GM19395 (cell line): ENCODE measurements at regions not wholly inside any gene's neighbourhood (a gene's known extent, or its start where the extent isn't known, plus 50 kb on each side); places are given as distances from the start of the nearest gene placed in this dataset.

Source experiments
- ATAC-seq: cut with Tn5 transposase; IDR thresholded peaks from one replicate; pipeline ENCODE4 v1.9.1; 2021; ENCODE audit warnings: mild to moderate bottlenecking, moderate library complexity; ENCODE audit not compliant: unreplicated experiment

DNA sequence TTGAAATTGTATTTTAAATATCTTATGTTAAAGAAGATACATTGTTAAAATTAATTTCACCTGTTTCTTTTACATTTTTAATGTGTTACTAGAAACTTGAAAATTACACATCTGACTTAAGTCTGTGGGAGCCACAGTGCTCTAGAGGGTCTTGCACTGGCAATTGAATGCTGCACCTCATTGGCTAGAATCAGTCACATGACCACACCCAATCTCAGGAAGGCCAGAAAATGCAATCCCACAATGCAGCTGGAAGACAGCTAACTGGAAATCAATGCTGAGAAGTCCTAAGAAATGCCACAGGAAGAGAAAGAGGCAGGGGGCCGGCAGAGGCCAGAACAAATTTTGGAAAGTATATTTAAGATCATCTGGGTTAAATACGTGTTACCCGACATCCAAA is 189.2 kb upstream of the POU3F3 start:
- ATAC-seq = no peak

GRCh38 chr2:104668631-104669030 is 185.3 kb upstream of the POU3F3 start:
- no peak for ATAC-seq

- no peak for ATAC-seq
Measured at GRCh38 chr2:104673225-104673624, 180.7 kb upstream of the POU3F3 start.

GRCh38 chr2:104678181-104678580 is 175.7 kb upstream of the POU3F3 start:
- ATAC-seq = no peak

DNA sequence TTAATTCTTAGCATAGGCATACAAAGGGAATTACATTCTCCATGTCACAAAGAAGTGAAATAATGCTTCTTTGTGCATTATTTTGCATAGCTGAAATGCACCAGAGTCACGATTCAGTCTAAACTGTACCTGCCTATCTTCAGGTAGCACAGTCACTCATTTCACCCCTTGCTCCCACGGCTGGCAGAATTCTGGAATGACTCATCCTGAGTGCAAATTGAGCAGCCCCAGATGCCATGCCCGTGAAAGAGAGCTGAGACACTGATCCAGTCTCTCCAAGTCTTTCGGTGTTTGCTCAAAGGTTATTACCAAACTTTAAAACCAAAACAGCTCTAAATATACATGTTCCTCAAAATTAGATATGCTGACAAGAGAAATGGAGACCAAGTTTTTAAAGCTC is 168.3 kb upstream of the POU3F3 start:
- no peak for ATAC-seq

DNA sequence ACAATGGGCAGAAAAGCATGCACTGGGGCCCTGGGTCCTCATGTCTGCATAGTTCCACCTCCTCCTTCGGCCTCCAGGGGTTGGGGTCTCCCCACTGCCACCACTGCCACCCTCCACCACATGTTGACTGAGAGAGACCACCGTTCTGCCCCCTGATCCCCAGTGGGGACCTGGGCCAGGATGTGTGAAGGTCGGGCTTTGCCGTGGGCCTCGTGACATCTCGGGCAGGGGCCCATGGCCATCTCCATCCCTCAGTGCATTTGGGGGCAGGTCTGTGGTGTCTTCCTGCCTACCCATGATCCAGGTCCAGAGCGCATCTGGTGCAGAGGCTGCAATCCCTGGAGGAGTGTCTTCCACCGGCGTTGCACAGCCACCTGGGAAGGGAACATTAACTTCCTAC is 166.8 kb upstream of the POU3F3 start:
- no peak for ATAC-seq

- no peak for ATAC-seq
Measured at GRCh38 chr2:104690255-104690984, 163.5 kb upstream of the POU3F3 start.

DNA sequence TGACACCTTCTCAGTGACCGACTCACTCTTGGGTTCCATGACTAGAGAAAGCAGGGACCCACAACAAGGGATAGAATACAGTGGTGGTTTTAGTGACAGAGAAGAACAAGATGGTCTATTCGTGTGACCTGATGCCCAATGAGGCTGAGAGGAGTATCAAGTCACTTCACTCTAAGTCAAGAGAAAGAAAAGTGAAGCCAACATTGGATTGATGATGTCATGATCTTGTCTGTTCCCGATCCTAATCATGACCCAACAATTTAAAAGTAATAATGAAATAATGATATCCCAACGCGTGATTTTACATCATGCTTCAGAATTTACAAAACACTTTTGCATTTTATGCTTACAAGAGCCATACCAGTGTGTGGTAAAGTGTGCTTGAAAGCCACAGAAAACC is 155.6 kb upstream of the POU3F3 start:
- no peak for ATAC-seq

DNA sequence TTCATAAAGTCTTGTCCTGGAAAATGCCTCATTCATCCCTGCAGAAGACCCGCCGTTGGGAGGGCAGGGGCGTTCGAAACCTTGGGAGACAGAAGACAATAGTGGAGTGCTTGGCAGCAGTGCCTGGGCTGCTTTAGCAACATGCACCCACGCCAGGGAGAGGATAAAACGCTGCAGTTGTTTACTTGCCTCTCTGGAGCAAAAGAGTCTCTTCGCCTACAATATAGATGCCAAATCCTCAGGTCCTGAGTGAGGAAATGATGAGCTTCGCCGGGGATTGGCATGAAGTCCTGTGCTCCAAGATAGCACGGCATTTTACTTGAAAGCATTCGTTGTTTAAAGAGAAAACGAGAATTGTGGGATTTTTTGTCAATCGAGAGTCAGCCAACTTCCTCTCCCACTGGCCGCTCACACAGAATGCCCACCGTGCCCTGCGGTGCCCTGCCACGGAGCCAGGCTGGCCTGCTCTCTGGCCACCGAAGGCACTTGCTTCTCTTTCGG is 152.5 kb upstream of the POU3F3 start:
- no peak for ATAC-seq

DNA sequence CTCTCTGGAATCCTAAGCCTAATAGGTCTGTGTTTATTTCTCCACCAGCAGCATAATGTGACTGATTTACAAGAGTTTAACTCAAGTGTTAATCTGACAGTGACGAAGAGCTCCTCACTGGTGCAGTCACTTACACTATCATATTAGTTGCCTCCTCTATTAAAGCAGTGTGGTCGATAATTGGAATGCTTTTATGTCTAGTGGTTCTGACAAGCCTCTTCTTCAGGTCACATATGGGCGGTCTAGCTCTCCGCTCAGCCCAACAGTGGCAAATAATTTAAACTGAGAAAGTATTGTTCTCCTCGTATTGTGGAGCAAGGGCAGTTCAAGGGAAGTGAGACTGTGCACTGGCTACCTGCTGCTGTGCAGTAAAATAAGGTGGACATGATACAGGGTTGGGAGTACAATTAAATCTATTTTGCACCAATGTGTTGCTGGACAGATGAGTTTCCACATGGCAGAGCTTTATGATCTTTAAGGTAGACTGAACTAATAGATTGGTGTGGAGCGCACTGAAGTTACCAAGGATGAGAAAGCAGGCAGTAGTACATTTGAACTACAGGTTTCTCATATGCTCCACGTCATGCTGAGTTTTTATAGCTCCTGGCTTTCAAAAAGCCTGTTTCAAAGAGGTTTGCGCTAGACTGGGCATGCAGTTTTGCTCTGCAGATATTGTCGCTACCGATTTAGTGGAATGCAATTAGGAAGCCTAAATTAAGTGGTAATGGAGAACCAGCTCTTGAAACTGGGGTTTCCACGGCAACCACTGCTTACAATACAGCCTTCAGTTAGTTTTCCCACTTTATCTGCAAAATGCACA is 151.7 kb upstream of the POU3F3 start:
- ATAC-seq = no peak

GRCh38 chr2:104703669-104704068 is 150.2 kb upstream of the POU3F3 start:
- no peak for ATAC-seq

DNA sequence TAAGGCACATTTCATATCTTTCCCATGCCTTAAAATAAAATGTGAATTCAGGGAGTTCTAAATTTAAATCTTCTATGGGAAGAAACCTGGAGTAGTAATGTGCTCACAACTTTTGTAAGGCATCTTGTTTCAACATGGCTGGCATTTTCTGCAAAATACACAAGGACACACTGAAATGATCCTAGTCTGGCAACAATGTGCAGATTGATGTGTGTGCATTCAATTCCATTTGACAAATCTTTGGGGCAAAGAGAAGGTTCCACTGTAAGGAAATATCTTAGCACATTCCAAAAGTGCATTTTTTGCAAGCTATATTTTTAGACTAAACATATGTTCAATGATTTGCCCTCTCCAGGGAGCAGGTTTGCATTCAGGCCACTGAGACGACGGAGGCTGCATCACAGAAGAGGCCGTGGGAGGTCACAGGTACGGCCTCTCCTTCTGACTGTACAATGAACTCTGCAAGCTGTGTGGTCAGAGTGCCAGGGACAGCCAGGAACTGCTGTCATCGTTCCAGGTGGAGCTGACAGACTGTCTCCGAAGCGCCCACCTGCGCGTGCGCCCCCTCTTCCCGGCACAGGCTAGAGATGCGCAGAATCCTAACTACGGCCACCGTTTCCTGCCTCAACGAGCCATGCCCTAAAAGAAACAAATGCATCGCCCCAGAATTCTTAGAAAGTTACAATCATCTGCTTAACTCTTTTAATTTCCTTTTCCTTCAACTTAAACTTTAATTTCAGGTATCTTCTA is 149.2 kb upstream of the POU3F3 start:
- no peak for ATAC-seq

GRCh38 chr2:104707056-104707455 is 146.9 kb upstream of the POU3F3 start:
- no peak for ATAC-seq

- ATAC-seq = no peak
Measured at GRCh38 chr2:104708967-104709366, 144.9 kb upstream of the POU3F3 start.

- no peak for ATAC-seq
Measured at GRCh38 chr2:104716061-104716460, 137.9 kb upstream of the POU3F3 start.

GRCh38 chr2:104733226-104733943 is 120.5 kb upstream of the POU3F3 start:
- ATAC-seq = peak; percentile 93

DNA sequence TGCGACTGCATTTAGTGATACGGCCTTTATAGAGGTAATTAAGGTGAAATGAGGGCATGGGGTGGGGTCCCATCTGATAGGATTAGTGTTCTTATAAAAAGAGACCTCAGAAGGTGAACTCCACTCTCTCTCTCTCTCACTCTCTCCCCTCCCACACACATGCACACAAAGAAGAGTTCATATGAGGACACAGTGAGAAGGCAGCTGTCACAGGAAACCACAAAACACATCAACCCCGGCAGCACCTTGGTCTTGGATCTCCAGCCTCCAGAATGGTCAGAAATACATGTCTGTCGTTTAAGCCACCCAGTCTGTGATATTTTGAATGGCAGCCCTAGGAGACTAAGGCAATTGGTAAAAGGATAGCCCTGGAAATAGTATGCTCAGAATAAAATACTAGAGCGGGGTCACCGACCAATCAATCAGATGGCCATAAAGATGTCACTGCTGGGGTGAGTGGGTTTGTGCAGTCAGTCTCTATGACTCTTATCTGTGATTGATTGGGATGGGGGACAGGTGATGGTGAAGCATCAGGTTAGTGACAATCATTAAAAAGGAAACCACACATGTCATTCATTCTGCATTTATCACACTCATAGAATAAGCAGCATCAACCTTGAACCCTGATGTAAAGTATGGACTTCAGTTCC is 118.9 kb upstream of the POU3F3 start:
- ATAC-seq = peak; percentile 55

DNA sequence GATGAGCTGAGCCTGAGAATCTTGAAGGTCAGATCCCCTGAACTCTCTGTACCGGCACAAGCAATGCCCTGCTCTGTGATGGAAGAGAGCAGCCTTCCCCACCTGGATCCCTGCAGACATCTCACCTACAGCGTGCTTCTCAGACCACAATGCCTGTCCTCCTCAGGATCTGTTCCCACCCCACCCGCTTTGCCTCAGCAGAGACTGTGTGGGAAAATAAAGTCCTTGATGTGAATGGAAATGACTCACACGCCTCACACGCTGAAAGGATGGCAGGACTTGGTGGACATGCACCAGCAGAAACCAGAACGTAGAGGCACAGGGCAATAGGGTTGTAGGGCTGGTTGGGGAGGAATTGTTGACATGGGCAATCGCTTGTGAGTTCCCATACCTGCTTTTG is 117.9 kb upstream of the POU3F3 start:
- ATAC-seq = no peak

GRCh38 chr2:104741860-104742259 is 112.1 kb upstream of the POU3F3 start:
- no peak for ATAC-seq

DNA sequence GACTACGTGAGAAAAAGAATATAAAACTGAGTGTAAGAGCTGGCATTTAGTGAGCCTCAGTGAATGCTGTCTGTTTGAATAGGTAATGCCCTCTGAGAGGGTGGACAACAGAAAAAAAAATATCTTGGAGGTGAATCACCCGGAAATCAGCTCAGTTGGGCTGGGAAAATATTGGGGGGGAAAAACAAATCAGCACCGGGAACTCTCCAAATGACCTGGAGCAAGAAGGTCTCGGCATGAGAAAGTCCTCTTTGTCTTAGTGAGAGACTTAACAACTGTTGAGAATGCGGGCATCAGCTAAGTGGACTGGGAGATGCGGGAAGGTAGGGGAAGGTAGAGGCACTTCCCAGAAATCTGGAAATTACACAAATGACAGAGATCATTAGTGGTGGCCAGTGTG is 109.4 kb upstream of the POU3F3 start:
- ATAC-seq = no peak
